Effector CD8-positive, alpha-beta T cell (primary cell): ENCODE measurements at regions not wholly inside any gene's neighbourhood (a gene's known extent, or its start where the extent isn't known, plus 50 kb on each side); places are given as distances from the start of the nearest gene placed in this dataset.

Experiments
- DNase-seq: peaks from one replicate; lab custom pipeline; 2025; lab: John Stamatoyannopoulos, UW

DNA sequence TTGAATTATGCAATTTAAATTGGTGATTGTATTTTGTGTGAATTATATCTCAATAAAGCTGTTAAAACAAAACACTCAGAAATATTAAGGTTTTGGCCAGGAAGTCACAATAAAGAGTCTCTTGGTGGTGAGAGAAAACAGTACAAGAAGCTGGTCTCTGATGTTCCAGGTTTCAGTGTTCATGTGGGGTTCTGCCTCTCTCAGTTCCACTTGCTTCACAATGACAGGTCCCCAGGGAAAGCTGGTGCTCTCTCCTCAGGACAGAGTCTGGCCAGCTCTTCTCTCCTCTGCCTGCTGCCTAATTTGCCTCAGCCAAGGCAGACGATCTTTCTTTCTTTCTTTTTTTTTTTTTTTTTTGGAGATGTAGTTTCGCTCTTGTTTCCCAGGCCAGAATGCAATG, 342.9 kb upstream of the PLXNA2 start:
- no peak for DNase-seq

DNA sequence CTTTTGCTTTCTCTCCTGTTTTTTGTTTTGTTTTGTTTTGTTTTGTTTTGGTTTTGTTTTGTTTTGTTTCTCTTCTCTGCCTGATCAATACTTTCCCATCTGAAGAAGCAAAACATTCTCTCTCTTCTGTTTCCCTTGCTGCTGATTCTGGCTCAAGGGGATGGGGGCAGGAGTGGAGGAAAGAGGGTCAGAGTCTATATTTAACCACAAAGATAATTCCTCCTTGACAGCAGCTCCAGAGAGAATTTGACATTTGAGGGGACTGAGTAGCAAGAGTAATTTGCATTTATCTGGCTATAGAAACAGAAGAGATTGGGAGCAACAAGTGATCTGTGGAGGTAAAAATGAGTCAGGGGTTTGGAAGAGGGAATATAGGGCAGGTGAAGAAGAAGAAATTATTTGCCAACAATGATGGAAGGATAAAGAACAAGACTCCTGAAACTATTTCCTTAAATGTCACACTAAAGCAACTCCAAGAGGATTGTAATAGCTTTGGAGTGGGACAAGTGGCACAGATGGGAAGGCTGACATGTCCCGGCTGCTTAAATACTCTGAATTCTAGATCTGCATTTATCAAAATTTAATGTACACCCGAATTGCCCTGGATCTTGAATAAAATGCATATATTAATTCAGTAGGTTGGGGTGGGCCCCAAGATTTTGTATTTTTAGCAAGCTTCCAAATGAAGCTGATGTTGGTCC, 349.3 kb upstream of the PLXNA2 start:
- no peak for DNase-seq

- DNase-seq: no peak
These were observed 351.1 kb upstream of the PLXNA2 start for GRCh38 chr1:208595236-208595635.

DNA sequence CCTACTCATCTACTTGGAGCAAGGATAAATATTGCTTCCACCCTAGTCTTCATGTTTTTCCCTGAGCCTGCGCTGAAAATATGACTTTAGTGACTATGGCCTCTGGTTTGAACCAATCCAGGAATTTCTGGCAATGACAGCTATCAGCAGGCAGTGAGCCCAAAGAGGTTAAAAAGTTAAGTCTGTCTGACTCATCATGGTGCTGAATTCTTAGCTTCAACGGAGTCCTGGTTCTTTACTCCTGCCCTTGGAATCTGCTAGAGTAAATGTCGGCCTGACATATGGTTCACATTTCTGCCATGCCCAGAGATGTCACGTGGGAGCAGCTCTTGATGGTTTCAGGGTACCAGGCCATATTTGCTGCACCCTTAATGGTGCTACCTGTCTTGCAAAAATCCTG, 351.6 kb upstream of the PLXNA2 start:
- no peak for DNase-seq

DNA sequence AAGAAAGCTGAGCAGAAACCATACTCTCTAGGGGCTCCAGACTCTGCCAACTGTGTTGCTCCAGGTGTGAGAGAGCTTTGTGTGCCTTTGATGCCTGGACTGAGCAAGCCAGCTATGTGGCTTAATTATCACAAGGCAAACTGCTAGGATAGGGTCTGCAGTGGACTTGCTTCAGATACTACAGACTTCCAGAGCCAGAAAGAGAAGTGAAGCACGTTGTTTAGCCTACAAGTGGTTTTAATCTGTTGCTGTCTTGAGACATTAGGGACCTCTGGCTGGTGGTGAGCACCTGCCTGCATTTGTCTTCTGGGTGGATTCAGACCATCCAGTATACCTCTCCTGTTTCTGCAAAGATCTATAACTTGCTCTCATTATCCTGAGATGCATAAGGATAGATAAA, 353.4 kb upstream of the PLXNA2 start:
- DNase-seq: no peak

GRCh38 chr1:208598021-208598420, 353.8 kb upstream of the PLXNA2 start:
- DNase-seq: no peak

GRCh38 chr1:208599063-208599462, 354.9 kb upstream of the PLXNA2 start:
- DNase-seq: no peak

DNA sequence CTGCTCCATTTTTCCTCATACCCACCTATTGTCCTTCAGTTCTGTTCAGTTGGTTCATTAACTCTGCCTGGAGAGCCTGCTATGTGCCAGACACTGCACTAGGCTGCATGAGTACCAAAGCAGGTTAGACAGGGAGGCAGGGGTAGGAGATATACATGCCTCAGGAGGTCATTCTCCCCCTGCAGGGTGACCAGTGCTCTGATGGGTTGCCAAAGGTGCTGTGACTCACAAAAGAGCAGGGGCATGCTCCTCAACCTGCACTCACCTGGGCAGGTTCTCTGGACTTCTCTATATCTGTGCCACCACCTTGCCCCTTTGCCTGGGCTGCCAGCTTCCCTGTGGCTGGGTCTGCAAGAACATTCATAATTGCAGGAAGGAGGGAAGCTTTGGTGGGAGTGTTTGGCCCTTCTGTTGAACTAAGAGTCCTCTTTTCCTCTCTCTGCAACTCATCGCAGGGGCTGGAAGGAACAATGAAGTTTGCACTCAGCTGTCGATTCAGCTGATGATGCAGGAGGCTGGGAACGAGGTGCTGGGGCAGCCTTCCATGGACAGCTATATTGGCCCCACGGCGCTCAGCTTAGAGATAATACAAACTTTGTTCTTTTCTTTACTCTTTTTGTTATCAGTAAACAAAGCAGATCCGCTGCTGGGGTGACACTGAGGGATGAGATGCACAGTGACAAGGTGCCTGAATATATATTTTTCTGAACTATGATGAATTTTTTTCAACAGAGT, 356.4 kb upstream of the PLXNA2 start:
- no peak for DNase-seq

GRCh38 chr1:208601561-208601960, 357.4 kb upstream of the PLXNA2 start:
- DNase-seq: no peak

DNA sequence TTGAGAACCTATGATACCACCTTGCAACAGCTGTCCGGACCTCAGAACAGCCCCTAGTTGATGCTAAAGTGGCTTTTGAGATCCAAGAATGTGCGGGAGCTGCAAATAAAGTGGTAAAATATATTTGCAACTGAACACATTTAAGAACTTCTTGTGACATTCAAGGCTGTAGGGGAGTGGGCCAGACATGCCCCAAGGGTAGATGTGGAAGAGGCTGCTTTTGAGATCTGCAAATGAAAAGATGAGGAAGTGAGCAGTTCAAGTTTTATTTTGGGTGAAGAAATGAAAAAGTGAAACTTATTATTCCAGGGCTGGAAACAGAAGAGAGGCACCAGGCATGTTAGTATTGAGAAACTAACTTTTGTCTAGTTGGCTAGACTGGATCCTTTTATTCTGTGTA, 359.5 kb upstream of the PLXNA2 start:
- DNase-seq: no peak

DNA sequence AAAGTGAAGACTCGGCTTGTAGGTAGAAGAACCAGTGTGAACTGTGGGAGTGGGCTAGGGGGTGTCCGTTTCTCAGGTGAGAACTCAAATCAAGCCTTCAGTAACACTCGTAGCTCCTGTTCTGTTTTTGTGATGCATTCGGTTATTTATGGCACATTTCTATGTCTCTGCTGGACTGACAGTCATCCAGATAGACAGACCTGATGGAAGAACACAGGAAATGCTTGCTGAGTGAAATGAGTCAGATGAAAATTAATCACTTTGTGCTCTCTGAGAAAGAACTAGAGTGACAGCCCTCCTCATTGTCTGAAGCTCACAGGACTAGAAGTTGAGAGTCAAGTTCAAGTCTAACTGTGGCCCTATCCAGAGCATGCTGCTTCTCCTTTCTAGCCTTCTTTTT, 360.1 kb upstream of the PLXNA2 start:
- no peak for DNase-seq

DNA sequence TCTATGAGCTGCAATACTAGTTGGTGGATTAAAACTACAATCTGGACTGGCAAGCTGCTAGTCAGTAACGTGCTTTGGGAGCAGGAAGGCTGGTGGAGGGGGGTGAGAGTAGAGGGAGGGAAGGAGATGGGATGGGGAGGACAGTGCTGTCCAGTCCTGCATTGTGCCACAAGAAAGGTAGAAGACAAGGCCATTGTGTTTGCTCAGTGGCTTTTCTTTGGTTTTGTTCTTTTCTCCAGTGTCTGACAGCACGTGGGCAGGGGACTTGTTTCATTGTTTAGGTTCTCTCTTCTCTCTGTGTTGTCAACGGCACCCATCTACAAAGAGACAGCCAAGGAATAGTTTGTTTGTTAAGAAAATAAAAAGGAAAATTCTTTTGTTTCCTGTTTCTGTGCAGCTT, 362.8 kb upstream of the PLXNA2 start:
- no peak for DNase-seq

DNA sequence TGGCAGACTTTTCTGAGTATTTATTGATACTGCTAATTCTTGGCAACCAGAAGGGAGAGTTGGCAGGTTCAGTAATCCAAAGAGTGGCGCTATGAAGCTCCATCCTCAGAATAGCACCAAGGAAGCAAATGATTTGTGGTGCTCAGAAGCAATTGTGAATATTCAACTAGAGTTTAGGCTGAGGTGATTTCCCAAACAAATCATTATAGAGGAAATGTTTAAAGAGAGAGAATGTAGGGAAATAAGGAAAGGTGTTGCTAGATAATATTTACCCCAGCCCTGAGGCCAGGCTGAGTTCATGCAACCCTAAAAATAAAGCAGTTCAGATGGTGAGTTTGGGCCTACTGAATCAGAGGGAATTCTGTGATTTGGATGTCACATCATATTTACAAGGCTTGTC, 363.4 kb upstream of the PLXNA2 start:
- DNase-seq: no peak

DNA sequence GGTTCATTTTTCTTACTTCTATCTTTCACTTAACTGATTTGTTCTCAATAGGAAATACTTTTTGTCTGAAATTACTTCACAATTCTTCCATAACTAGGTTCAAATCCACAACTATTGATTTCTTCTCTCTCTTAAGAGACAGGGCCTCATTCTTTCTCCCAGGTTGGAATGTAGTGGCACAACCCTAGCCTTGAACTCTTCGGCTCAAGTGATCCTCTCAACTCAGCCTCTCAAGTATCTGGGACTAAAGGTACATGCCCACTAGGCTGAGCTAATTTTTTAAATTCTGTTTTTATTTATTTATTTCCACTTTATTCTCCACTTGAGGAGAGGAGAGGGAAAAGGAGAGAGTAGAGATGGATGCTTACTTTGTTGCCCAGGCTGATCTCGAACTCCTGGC, 370.4 kb upstream of the PLXNA2 start:
- no peak for DNase-seq

GRCh38 chr1:208615371-208615770, 371.2 kb upstream of the PLXNA2 start:
- DNase-seq: no peak

DNA sequence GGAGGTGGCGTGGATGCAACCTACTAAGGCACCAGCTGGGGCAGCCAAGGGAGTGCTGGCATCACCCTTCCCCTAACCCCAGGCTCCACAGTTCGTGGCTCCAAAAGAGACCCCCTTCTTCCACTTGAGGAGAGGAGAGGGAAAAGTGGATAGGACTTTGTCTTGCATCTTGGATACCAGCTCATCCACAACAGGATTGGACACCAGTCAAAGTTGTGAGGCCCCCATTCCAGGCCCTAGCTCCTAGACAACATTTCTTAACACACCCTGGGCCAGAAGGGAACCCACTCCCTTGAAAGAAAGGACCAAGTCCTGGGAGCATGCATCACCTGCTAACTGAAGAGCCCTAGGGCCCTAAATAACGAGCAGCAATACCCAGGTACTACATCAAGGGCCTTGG, 372.6 kb upstream of the PLXNA2 start:
- no peak for DNase-seq

- DNase-seq: no peak
These were observed 384.1 kb upstream of the PLXNA2 start for GRCh38 chr1:208628022-208628914.

DNA sequence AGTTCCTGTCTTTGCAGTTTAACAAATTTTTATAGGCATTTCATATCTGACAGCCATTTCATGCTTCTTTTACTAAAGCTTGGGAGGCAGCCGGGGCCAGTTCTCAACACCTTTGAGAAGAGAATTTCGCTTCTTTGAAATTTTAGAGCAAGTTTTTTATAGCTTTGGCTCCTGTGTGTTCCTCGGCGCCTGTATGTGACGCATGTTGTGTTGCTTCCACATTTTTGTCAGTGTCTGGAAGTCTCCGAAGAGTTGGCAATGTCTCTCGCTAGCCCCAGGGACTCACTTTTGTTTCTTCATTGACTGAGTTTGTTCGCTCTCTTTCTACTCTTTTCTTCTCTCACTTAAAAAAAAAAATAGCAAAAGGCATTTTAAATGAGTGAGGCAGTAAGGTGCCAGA, 386.9 kb upstream of the PLXNA2 start:
- no peak for DNase-seq

DNA sequence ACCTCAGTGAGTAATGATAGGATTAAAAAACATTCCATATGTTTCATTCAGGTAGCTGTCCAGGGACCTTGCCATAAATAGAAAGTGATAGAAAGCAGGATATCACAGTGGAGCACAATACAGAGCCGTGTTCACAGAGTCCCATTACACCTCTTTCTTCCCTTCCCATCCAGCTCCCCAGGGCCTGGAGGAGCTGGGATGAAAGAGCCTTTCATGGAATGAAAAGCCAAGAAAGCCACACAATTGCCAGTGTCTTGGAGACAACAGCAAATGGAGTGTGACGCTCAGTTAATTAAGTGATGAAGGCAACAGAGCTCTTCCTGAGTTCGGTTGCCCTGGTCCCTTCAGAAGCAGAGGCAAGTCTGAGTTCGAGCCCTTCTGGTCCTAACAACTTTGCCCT, 387.3 kb upstream of the PLXNA2 start:
- no peak for DNase-seq

- no peak for DNase-seq
These were observed 390.4 kb upstream of the PLXNA2 start for GRCh38 chr1:208634346-208635140.

GRCh38 chr1:208637181-208637580, 393.0 kb upstream of the PLXNA2 start:
- DNase-seq: no peak

DNA sequence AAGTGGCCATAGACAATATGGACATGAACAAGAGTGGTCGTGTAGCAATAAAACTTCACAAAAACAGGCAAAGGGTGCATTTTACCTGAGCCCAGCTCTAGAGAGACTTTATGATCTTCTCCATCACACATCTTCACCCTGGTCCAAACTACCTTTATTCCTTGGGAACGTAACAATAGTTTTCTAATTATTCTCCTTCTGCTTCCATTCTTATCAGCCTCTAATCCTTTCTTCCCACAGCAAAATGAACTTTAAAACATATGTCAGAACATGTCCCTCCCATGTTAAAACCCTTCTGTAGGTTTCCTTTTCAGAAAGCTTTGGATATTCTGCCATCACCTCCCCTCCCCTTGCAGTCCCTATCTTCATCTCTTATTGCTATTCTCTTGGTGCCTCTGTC, 395.2 kb upstream of the PLXNA2 start:
- no peak for DNase-seq
